DOHH2 (cell line): ENCODE measurements at regions not wholly inside any gene's neighbourhood (a gene's known extent, or its start where the extent isn't known, plus 50 kb on each side); places are given as distances from the start of the nearest gene placed in this dataset.

ENCODE experiments used
- EZH2phosphoT487 ChIP-seq: fragments of 200-600 bp; sonication (generic); IDR thresholded peaks from 2 replicates; pipeline ENCODE4 v1.6.1; 2017; ENCODE audit warnings: borderline replicate concordance, mild to moderate bottlenecking, antibody characterized with exemption, low read length, moderate library complexity, mixed read lengths
- TF ChIP-seq, protein P1 (sequence below): fragments of 200-600 bp; sonication (generic); IDR thresholded peaks from one replicate; pipeline ENCODE4 v1.5.1; 2014; ENCODE audit warnings: antibody characterized with exemption, mild to moderate bottlenecking, low read depth, low read length; ENCODE audit not compliant: poor library complexity, severe bottlenecking

DNA sequence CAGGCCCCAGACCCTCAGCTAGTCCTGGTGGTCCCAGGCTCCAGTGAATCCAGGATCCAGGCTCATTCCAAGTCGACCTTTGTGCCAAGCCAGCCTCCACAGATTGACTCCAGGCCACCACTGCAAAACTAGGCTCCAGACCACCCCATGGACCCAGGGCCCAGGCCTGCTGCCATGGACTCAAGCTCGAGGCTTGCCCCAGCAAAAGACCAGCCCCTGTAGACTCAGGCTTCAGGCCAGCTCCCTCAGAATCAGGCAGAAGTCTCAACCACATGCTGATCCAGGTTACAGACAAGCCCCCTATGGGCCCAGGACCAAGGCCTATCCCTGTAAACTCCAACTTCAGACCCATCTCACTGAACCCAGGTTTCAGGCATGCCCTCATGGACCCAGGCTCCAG is 692.4 kb downstream of the PCDH19 start:
- TF ChIP-seq, protein P1, sequence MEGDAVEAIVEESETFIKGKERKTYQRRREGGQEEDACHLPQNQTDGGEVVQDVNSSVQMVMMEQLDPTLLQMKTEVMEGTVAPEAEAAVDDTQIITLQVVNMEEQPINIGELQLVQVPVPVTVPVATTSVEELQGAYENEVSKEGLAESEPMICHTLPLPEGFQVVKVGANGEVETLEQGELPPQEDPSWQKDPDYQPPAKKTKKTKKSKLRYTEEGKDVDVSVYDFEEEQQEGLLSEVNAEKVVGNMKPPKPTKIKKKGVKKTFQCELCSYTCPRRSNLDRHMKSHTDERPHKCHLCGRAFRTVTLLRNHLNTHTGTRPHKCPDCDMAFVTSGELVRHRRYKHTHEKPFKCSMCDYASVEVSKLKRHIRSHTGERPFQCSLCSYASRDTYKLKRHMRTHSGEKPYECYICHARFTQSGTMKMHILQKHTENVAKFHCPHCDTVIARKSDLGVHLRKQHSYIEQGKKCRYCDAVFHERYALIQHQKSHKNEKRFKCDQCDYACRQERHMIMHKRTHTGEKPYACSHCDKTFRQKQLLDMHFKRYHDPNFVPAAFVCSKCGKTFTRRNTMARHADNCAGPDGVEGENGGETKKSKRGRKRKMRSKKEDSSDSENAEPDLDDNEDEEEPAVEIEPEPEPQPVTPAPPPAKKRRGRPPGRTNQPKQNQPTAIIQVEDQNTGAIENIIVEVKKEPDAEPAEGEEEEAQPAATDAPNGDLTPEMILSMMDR = no peak
- TF ChIP-seq EZH2phosphoT487 = no peak
